GM23248 (cell line): ENCODE measurements at regions not wholly inside any gene's neighbourhood (a gene's known extent, or its start where the extent isn't known, plus 50 kb on each side); places are given as distances from the start of the nearest gene placed in this dataset.
"Not testable (repeated sequence)": the region's sequence is repeated elsewhere in the genome, so short reads cannot be mapped to it uniquely, and the experiment has no call there.

Experiments
- EZH2 ChIP-seq: fragments of 200-600 bp; sonication (generic); IDR thresholded peaks from 2 replicates; pipeline ENCODE4 v1.6.1; 2018; ENCODE audit warnings: antibody characterized with exemption, mild to moderate bottlenecking; ENCODE audit not compliant: insufficient read depth, poor library complexity, severe bottlenecking
- EZH2phosphoT487 ChIP-seq: fragments of 200-600 bp; sonication (generic); IDR thresholded peaks from 2 replicates; pipeline ENCODE4 v1.6.1; 2018; ENCODE audit warnings: antibody characterized with exemption, moderate library complexity, mild to moderate bottlenecking, low read depth; ENCODE audit not compliant: insufficient read depth

- TF ChIP-seq EZH2, EZH2phosphoT487: not testable (repeated sequence)
Measured at GRCh38 chrX:79456593-79456992, 89.5 kb upstream of the ITM2A start.
